Tongue (tissue), 1 donor: ENCODE measurements at regions not wholly inside any gene's neighbourhood (a gene's known extent, or its start where the extent isn't known, plus 50 kb on each side); places are given as distances from the start of the nearest gene placed in this dataset.
"Not testable (repeated sequence)": the region's sequence is repeated elsewhere in the genome, so short reads cannot be mapped to it uniquely, and the experiment has no call there.

Source experiments
- DNase-seq: peaks from one replicate; pipeline ENCODE4 v3.0.0-alpha.2; 2015

DNA sequence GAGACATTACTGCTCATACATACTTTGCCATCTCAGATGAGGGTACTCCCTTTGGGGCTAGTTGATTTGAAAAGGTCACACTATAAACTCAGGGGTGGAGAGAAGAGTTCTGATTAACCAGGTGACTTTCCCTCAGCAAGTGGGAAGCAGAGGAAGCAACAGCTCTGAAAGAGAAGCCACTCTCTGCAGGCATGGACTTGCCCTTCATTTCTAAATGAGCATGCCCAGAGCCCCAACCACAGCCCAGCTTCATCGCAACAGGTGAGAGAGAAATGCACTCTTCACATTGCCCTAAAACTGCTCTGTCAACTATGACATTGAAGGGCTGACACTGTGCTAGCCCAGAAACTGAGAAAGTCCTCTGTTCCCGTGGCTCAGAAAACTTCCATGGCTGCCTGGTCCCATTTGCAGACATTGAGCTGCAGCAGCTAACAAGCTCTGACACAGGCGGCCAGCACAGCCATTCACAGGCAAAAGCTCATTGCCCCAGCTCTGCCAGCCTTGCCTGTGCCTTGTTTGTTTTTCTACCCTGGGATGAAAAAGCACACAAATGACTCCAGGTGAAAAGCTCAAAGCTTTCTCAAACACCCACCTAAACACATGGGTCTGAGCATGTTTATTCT lies 419.8 kb upstream of the DYNLRB2 start:
- peak; percentile 6 for DNase-seq

DNA sequence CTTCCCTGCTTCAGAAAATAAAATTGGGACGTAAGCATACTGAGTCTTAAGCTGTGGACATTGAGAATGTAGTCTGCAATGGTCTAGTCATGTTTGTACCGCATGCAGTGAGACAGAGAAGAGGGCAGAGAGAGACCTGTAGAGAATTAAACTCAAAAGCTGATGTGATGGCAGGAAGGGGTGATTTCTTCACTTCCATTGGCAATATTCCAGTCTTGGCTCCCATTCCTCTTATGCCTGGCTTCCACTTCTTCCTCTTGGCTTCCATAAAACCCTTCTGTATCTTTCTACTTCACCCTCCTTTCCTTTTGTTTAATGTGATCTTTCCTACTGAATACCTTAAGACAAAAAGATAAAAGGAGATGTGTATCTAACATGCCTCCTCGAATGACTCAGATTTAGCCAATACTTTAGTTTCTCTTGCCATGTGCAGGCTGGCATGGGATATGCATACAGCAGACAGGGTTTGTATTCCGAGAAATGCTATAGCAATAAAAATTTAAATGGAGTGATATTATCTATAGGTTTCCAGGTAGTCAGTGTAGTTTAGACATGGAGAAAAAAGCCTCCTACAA lies 423.1 kb upstream of the DYNLRB2 start:
- no peak for DNase-seq

- no peak for DNase-seq
Measured at GRCh38 chr16:80116711-80117110, 424.1 kb upstream of the DYNLRB2 start.

DNA sequence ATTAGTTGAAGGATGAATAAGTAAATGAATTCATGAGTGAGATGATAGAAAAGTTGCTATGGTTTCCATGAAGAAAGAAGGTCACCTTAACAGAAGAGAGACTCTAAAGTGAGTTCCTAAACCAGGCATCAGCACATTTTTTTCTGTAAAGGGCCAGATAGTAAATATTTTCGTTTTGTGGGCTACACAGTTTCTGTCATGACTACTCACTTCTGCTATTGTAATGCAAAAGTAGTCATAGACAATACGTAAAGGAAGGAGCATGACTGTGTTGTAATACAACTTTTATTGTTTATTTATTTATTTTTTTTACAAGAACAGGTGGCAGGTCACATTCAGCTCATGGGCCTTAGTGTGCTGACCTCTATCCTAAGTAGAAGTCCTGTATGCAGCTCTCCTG lies 426.1 kb upstream of the DYNLRB2 start:
- DNase-seq: no peak

DNA sequence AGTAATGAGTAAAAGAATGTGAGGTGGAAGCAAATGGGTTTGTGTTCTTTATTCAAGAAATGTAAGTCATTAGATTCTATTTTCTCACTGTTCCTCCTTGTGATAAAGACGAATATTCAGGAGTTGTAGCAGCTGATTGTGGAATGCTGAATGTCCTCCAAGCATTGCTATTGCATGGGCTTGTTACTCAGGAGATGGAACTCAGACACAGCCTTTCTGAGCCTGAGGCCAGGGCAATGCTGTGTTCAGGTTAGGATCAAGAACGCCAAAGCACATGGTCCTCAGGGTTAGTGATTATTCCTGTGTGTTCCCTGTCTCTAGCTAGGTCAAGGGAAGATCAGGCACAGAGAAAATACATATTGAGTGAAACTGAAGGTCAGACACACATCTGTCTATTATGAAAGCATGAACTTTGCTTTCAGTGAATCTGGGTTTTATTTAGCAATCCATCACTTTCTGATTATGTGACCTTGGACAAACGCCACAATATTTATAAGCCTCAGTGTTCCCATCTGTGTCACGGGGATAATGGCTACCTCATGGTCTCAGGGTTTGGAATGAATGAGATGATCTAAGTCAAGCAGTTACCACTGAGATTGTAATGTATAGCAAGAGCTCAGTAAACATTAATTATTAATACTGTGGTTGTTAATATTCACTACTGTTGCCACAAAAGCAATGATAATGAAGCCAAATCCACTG lies 426.8 kb upstream of the DYNLRB2 start:
- no peak for DNase-seq

DNA sequence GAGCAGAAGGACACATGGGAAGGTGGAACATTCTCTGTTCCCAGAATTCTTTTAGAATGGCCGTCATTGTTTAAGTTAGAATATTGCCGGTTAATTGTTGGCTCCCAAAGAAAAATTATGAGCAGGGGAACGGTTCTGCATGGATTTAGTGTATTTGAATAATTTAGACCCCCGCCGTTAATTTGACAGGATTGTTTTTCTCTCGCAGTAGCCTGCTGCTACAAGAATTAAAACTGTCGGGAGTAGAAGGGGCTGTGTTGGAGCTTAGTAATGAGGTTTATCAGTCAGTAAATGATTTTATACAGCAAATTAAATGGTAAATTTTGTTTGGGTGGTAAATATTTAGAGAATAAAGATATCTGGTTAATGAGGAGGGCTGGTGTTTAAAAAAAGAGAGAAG lies 431.2 kb upstream of the DYNLRB2 start:
- DNase-seq: no peak

- no peak for DNase-seq
Measured at GRCh38 chr16:80107900-80108299, 432.9 kb upstream of the DYNLRB2 start.

- no peak for DNase-seq
Measured at GRCh38 chr16:80105751-80106150, 435.0 kb upstream of the DYNLRB2 start.

DNA sequence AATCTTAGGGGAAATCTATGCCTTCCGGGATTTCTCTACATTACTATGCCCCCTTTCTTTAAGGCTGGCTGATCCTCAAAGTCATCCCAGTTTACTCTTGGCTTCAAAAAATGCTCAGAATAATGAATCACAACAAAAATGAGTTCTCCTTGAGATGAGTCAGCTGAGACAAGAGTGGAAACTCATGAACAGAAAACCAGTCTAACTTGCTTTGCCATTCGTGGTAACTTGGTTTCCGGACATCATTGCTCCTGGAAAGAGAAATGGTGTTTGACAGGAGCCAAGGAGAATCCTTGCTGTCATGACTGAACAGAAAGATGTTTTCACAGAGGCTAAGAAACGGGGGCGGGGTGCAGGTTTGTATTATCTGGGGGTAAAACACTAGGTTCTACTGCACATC lies 435.6 kb upstream of the DYNLRB2 start:
- DNase-seq: peak; percentile 48

- DNase-seq: no peak
Measured at GRCh38 chr16:80104401-80104800, 436.4 kb upstream of the DYNLRB2 start.

- DNase-seq: no peak
Measured at GRCh38 chr16:80103463-80103862, 437.3 kb upstream of the DYNLRB2 start.

GRCh38 chr16:80100846-80101451 lies 439.8 kb upstream of the DYNLRB2 start:
- DNase-seq: no peak

GRCh38 chr16:80100186-80100585 lies 440.6 kb upstream of the DYNLRB2 start:
- no peak for DNase-seq

- DNase-seq: no peak
Measured at GRCh38 chr16:80097098-80097497, 443.7 kb upstream of the DYNLRB2 start.

DNA sequence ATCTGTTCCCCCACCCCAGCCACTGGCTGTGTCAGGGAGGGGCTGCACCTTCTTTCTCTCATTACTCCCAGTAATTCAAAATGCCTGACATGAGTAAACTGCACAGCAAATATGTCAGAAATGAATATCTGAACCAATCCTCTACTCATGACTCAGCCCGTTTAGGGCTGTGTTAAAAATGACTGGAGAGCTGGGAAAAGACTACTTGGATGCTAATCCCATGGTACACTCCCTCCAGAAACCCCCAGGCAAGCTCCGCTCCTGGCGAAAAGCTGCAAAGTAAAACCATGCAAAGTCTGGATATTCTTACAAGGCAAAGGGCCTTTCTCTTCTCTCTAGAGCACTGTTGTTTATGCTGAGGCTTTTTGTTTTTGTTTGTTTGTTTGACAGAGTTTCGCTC lies 448.1 kb upstream of the DYNLRB2 start:
- no peak for DNase-seq

DNA sequence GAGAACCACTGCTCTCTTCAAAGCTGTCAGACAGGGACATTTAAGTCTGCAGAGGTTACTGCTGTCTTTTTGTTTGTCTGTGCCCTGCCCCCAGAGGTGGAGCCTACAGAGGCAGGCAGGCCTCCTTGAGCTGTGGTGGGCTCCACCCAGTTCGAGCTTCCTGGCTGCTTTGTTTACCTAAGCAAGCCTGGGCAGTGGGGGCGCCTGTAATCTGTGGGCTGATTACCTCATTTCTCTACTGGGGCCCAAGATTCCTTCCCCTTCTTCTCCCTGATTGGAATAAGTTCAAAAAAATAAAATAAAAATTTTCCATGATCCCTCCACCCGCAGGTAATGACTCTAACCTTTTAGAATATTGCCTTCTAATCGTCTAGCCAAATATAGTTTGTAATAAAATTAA lies 449.3 kb upstream of the DYNLRB2 start:
- not testable (repeated sequence) for DNase-seq

GRCh38 chr16:80085606-80086005 lies 455.2 kb upstream of the DYNLRB2 start:
- DNase-seq: no peak

GRCh38 chr16:80084614-80085013 lies 456.2 kb upstream of the DYNLRB2 start:
- DNase-seq: peak; percentile 85

- DNase-seq: no peak
Measured at GRCh38 chr16:80084163-80084562, 456.6 kb upstream of the DYNLRB2 start.

GRCh38 chr16:80082906-80083305 lies 457.9 kb upstream of the DYNLRB2 start:
- DNase-seq: no peak

- no peak for DNase-seq
Measured at GRCh38 chr16:80081846-80082245, 458.9 kb upstream of the DYNLRB2 start.

DNA sequence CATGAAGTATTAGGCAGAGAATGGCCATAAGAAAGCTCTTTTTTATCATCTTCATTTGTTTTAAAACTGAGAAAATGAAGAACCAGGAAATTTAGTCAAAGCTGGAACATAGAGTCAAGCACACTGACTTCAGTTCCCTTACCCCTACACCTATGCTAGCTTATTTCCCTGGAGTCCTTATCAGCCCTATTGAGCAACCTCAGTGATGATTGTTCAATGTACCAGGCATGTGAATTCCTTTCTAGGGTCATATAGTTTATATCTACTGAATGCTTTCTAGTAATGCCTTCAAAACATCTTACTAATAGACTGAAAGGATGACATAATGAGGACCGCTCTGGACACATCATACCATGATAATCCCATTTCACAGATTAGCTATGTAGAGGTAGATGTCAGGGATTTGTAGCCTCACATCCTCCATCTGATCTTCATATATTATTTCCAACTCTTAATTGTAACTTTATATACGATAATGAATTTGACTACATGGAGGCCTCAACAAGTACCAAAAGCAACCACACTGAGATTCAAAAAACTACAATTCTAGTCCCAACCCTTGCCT lies 460.4 kb upstream of the DYNLRB2 start:
- no peak for DNase-seq

- no peak for DNase-seq
Measured at GRCh38 chr16:80079072-80079471, 461.7 kb upstream of the DYNLRB2 start.
